Stimulated activated CD8-positive, alpha-beta memory T cell treated with anti-CD3 and anti-CD28 coated beads, Interleukin-12 subunit alpha, Interleukin-12 subunit beta, amount 100 ng/mL, for 1 hour (primary cell): ENCODE measurements at regions not wholly inside any gene's neighbourhood (a gene's known extent, or its start where the extent isn't known, plus 50 kb on each side); places are given as distances from the start of the nearest gene placed in this dataset.

Source experiments
- DNase-seq: peaks from one replicate; pipeline ENCODE4 v3.0.0-alpha.2; 2020; ENCODE audit warnings: low read depth

DNA sequence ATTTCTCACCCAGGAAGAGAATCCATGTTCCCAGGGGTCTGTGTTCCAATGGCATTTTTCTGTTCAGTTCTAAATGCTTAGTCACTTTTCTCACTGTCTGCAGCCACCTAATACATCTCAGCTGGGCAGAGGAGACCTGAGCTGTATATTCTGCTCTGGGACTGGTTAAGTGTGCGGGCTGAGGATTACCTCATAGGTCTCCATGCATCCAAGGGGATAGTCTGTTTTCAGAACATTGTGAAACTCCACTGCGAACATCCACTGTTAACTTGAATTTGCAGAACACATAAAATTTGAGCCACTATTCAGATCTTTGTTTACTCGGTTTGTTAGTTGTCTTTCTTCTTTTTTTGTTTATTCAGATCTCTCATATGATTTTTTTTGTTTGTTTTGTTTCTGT is 947.1 kb downstream of the TFAP2A start:
- DNase-seq, result no peak

DNA sequence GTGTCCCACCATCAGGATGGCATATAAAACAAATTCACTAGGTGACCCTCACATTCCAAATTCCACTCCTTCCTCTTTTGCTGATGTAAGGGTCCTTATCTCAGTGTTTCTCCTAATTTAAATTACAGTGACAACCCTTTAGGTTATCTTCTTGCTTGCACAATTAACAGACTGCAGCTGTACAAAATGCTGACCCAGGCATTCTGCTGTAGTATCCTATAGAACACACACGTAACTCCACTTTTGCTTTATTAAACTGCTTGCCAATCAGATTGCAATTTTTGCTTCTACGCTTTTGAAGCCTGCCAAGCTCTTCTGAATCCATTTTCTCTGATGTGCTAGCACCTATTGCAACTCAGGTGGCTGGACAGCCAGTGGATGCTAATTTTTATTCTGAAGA is 950.3 kb downstream of the TFAP2A start:
- DNase-seq, result no peak

DNA sequence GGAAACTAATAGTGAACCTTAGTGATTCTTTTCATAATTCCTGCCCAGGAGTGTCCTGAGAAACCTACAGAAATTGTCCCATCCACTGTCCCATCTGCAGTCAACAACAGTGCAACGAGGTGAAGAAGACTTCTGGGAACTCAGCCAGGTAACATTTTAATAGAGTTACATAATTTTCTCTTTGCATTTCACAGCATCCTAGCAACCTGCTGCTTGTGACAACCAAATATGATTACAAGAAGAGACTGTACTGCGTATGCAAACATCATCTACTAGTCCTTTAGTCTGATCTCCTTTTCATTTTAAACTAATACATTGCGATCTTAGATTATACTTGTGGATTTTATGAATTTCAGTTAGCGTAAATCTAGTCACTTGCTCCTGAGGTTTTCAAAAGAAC is 951.6 kb downstream of the TFAP2A start:
- no peak for DNase-seq

DNA sequence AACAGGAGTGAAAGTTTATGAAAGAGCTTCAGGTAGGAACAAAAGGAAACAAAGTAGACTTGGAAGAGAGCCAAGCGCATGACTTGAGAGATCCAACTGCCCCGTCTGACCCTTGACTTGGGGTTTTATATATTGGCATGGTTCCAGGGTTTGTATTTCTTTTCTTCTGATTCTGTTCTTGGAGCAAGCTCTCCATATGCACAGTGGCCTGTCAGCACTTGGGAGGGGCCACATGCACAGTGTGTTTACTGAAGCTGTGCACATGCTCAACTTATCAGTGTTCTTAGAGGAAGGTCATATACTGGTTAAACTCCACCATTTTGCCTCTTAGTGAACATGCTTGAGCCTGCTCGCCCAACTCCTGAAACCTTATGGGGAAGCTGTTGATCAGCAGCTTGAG is 953.7 kb downstream of the TFAP2A start:
- DNase-seq, result no peak

- DNase-seq, result no peak
Measured at GRCh38 chr6:9458424-9458823, 956.5 kb downstream of the TFAP2A start.

- DNase-seq, result no peak
Measured at GRCh38 chr6:9455864-9456658, 958.8 kb downstream of the TFAP2A start.

- no peak for DNase-seq
Measured at GRCh38 chr6:9439621-9440330, 975.1 kb downstream of the TFAP2A start.

- DNase-seq, result no peak
Measured at GRCh38 chr6:9437836-9438235, 977.0 kb downstream of the TFAP2A start.

- no peak for DNase-seq
Measured at GRCh38 chr6:9435281-9435680, 979.6 kb downstream of the TFAP2A start.

GRCh38 chr6:9431945-9432344 is 982.9 kb downstream of the TFAP2A start:
- no peak for DNase-seq

GRCh38 chr6:9428421-9429172 is 986.3 kb downstream of the TFAP2A start:
- DNase-seq, result no peak

DNA sequence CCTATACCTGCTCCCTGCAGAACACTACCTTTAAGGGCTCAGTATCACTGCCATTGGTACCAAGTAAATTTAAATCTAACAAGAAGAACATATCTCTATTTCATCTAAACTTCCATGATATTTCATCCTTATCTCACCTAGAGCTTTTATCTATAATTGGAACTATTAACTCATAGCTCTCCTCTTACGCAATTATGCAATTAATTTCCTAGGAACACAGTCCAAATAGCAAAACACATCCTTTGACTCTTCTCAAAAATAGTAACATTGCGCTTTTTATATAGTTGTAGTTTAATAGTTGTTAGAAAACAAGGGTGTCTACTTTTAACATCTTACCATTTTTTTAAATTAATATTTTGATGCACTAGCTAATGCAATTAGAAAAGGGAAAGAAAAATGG is 986.8 kb upstream of the SLC35B3 start:
- no peak for DNase-seq

DNA sequence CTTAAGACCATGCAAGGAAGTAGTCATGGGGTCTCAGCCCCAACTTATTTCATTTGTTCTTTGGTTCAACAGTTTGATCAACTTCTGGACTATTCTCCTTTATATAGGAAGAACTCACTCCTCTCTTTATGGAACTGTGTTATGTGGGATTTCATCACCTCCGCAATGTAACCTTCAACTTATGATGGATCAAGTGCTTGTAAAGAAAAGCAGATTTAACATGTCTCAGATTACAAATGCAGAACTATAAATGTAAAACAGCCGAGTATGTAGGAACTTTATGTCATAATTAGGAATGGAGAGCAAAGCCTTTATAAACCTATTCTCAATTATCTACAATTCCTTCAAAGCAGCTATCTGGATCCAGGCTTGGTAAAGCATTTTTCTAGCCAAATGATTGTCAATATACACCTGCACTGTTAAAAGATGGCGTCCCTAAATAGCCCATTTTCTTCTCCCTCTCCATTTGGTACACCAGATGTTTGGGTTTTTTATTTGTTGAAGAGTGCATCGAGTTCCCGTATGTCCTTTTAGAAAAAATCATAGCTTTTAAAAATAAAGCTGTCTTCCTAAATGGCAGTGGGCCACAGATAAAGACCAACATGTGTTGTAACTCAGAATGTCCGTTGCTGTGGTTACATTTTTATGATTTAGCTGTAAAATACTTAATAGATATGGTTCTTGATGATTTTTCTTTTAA is 985.1 kb upstream of the SLC35B3 start:
- DNase-seq, result no peak

- no peak for DNase-seq
Measured at GRCh38 chr6:9417400-9417799, 982.1 kb upstream of the SLC35B3 start.

GRCh38 chr6:9412951-9413559 is 977.7 kb upstream of the SLC35B3 start:
- no peak for DNase-seq

DNA sequence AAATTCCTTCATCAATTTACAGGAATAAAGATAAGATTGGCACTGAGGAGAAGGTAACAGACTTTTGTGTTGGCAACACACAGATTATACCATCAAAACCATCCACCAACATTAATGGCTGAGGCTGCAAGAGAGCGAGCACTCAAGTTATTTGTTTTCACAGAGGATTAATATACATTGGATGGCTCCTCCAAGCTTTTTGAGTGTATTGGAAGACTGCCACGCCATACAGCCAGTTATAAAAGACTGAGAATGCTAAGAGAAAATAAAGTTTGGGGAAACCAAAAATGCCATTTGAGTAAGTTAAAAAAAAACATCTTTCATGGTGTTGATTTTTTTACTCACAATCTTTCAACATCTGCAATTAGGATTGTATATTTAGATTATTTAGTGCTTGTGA is 973.8 kb upstream of the SLC35B3 start:
- no peak for DNase-seq

GRCh38 chr6:9408402-9409117 is 973.2 kb upstream of the SLC35B3 start:
- no peak for DNase-seq

GRCh38 chr6:9405825-9406224 is 970.5 kb upstream of the SLC35B3 start:
- no peak for DNase-seq

DNA sequence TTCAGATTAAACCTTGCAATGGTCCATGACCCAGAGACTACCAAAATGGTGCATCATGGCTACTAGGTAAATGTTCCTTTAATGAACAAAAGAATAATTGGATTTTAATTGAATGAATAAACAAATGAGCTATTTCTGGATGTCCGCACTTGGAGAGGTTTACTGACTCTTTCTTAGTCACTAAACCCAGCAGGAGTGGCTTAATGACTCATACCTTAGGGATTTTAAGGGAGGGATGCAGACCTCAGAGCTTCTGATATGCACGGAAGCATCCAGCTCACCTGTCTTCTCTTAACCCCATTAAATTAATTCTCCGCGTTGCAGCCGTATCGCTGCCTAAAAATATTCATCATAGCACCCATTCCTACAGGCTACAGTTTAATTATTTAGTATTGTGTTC is 970.0 kb upstream of the SLC35B3 start:
- no peak for DNase-seq

DNA sequence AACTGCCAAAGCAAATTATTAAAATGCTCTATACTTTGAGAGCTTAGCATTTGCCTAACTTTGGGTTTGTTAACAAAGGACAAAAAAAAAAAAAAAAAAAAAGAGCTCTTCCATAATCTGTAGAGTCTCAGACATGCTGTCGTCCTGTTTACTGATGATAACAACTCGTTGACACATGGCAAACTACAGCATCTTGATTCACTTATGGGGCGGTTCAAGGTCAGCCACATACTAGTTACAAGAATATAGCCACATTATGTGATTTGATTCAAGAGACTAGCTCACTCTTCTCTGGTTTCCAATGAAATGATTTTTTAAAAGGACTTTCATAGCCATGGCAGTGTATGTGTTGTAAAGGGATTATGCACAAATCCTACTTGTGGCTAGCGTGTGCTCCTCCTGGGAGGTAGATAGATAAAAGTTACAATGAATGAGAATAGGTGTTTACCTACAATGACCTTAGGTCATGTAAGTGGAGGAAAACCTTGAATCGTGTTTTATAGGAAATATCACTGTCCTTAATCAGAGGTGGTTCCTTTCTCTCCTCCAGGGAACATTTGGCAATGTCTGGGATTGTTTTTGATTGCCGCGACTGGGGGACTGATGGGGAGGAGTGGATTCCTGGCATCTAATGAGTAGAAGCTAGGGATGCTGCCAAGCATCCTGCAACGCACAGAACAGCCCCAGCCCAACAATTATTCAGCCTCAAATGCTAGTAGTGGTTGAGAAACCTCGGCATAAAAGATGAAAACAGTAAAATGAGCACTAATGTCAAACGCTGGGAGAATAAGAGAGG is 969.2 kb upstream of the SLC35B3 start:
- DNase-seq, result no peak
